Mucosa of descending colon (tissue), 3 donors: ENCODE measurements at regions not wholly inside any gene's neighbourhood (a gene's known extent, or its start where the extent isn't known, plus 50 kb on each side); places are given as distances from the start of the nearest gene placed in this dataset.

Source experiments
- ATAC-seq: fragments of 200-7000 bp; cut with Tn5 transposase; one replicate; pipeline ENCODE4 v1.9.1; 2020; ENCODE audit warnings: mild to moderate bottlenecking, moderate library complexity
- DNase-seq, 3 donors: peaks; one replicate each; pipeline ENCODE4 v3.0.0-alpha.2; 2020
- H3K36me3 ChIP-seq: fragments of 200-600 bp; one replicate; pipeline ENCODE4 v1.8.0; 2021; ENCODE audit warnings: low read depth, mild to moderate bottlenecking
- H3K4me1 ChIP-seq: fragments of 200-600 bp; one replicate; pipeline ENCODE4 v1.8.0; 2021; ENCODE audit warnings: low read depth, mild to moderate bottlenecking
- H3K4me3 ChIP-seq: fragments of 200-600 bp; one replicate; pipeline ENCODE4 v1.8.0; 2021; ENCODE audit warnings: mild to moderate bottlenecking
- H3K9me3 ChIP-seq: fragments of 200-600 bp; one replicate; pipeline ENCODE4 v1.8.0; 2021; ENCODE audit warnings: mild to moderate bottlenecking
- CTCF ChIP-seq: fragments of 200-600 bp; IDR thresholded peaks from one replicate; pipeline ENCODE4 v1.8.0; 2022; ENCODE audit warnings: antibody characterized with exemption, mild to moderate bottlenecking
- intact Hi-C, 2 donors: fragments of 100-400 bp; cut with DNase I in 1 of 2; cut with micrococcal nuclease in 1 of 2; formaldehyde crosslinking; loops; one replicate each; pipeline versions ENCODE4 v1.11.0 to v1.11.1; 2022; cut with DNase I, micrococcal nuclease
- donor health status: DM: no; HTN: no; CAD: no; lungs with moderate emphysema.
- donor health status: DM: no; HTN: no; CAD: no.
- donor health status: DM: no; HTN: yes; CAD: no.

GRCh38 chr3:107981471-107982111, 109.2 kb downstream of the CD47 start:
- H3K9me3 ChIP-seq = no peaks in the 10 kb centered on the region
- no peaks in the 10 kb centered on the region for H3K36me3 ChIP-seq
- intact Hi-C loops = no loop called here
- DNase-seq (peak in 1 of 3 donors; percentile 43), ATAC-seq (peak; percentile 64)
- no peak overlapping the region for H3K4me3 ChIP-seq
- peaks cover 4% of the 10 kb centered on the region for H3K4me1 ChIP-seq
- no peak for TF ChIP-seq CTCF

GRCh38 chr3:107979538-107979937, 111.3 kb downstream of the CD47 start:
- no peak for DNase-seq
- no peaks in the 10 kb centered on the region for H3K4me1 ChIP-seq
- no peaks in the 10 kb centered on the region for H3K36me3 ChIP-seq
- H3K4me3 ChIP-seq = no peak overlapping the region
- intact Hi-C loops = no loop called here
- no peak for ATAC-seq
- TF ChIP-seq CTCF = no peak
- no peaks in the 10 kb centered on the region for H3K9me3 ChIP-seq

- Histone ChIP-seq H3K36me3 (no peaks in the 10 kb centered on the region), H3K4me1 (no peaks in the 10 kb centered on the region), H3K4me3 (no peak overlapping the region), H3K9me3 (no peaks in the 10 kb centered on the region)
- TF ChIP-seq CTCF = no peak
- ATAC-seq (peak; percentile 70), DNase-seq (peak in 1 of 3 donors; percentile 42)
- intact Hi-C loops = no loop called here
These were observed 112.4 kb downstream of the CD47 start for GRCh38 chr3:107978131-107979055.

- Histone ChIP-seq H3K4me3 (no peak overlapping the region), H3K4me1 (no peaks in the 10 kb centered on the region), H3K9me3 (no peaks in the 10 kb centered on the region), H3K36me3 (no peaks in the 10 kb centered on the region)
- intact Hi-C loops = no loop called here
- ATAC-seq (no peak), DNase-seq (no peak)
- TF ChIP-seq CTCF = no peak
These were observed 113.4 kb downstream of the CD47 start for GRCh38 chr3:107977221-107978130.

GRCh38 chr3:107976202-107976800, 114.5 kb downstream of the CD47 start:
- no peaks in the 10 kb centered on the region for H3K36me3 ChIP-seq
- H3K9me3 ChIP-seq = no peaks in the 10 kb centered on the region
- intact Hi-C loops = no loop called here
- H3K4me3 ChIP-seq = no peak overlapping the region
- DNase-seq (no peak), ATAC-seq (no peak)
- TF ChIP-seq CTCF = no peak
- no peaks in the 10 kb centered on the region for H3K4me1 ChIP-seq
